ENCODE measurements at regions not wholly inside any gene's neighbourhood (a gene's known extent, or its start where the extent isn't known, plus 50 kb on each side); places are given as distances from the start of the nearest gene placed in this dataset.

DNA sequence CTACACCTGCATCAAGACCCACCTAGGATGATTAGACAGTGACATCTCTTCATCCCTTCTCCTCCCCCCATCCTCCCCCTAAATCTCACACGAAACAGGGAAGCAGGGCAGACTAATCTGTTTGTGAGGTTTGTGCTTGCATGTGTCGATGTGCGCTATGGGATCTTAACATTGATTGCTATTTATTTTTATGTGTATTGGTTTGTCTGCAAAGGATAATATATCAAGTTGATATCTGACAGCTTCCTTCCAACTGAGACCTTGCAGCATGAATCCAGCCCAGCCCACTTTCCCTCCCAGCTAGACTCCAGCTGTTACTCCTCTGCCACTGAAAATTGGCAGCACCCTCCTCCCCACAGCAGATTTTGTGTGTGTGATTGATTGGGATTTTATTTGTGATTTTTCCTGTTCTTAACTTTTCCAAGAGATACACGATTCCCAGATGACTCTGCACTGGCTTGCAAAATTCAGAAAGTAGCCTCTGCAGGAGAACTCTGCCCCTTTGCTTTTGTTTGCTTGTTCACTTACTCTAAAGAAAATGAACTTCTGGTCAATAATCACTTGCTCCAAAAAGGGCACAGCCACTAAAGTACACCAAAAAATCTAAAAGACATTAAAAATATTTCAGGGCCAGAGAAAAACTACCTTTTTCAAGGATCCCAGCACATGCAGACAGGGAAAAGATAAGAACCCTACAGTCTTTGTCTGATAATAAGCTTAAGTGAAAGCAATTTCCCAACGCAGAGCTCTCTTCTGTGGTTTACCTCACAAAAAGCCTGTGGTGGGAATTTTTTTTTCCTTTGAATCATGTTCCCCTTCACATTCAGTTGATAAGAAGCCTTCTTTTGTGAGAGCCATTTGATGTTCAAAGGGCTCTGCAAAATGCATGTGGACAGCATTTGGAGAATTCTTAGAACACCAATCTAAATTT is 222.1 kb downstream of the RPS29 start:
- TF ChIP-seq ZFP3 (CRISPR knock-in tag; IDR thresholded peaks at IDR 0.05) (no peak), ZFP30 (CRISPR knock-in tag; IDR thresholded peaks at IDR 0.05) (no peak), SNAI2 (CRISPR knock-in tag; IDR thresholded peaks at IDR 0.05) (no peak)
- TF ChIP-seq, protein P1, sequence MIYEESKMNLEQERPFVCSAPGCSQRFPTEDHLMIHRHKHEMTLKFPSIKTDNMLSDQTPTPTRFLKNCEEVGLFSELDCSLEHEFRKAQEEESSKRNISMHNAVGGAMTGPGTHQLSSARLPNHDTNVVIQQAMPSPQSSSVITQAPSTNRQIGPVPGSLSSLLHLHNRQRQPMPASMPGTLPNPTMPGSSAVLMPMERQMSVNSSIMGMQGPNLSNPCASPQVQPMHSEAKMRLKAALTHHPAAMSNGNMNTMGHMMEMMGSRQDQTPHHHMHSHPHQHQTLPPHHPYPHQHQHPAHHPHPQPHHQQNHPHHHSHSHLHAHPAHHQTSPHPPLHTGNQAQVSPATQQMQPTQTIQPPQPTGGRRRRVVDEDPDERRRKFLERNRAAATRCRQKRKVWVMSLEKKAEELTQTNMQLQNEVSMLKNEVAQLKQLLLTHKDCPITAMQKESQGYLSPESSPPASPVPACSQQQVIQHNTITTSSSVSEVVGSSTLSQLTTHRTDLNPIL (CRISPR knock-in tag; IDR thresholded peaks at IDR 0.05; ENCODE audit: low read depth) = no peak

Data from SK-N-SH treated with all-trans-retinoic acid at 6 μM for 48 hours (cell line).